OCI-LY3 (cell line): ENCODE measurements at regions not wholly inside any gene's neighbourhood (a gene's known extent, or its start where the extent isn't known, plus 50 kb on each side); places are given as distances from the start of the nearest gene placed in this dataset.
"Not testable (repeated sequence)": the region's sequence is repeated elsewhere in the genome, so short reads cannot be mapped to it uniquely, and the experiment has no call there.

ENCODE experiments used
- H2AFZ ChIP-seq: fragments of 200-600, 300-600 bp; shearing (Covaris generic); 2 replicates; pipeline ENCODE4 v1.6.0; 2014; ENCODE audit warnings: antibody characterized with exemption, low read depth, low read length
- H3K27ac ChIP-seq: fragments of 200-600, 300-600 bp; sonication (generic); 2 replicates; pipeline ENCODE4 v1.5.1; 2014; ENCODE audit warnings: mild to moderate bottlenecking, low read length, moderate library complexity, mixed read lengths
- H3K27me3 ChIP-seq: fragments of 200-600, 300-600 bp; sonication (generic); 2 replicates; pipeline ENCODE4 v1.6.1; 2014; ENCODE audit warnings: low read depth, low read length, mixed read lengths
- H3K36me3 ChIP-seq: fragments of 200-600, 300-600 bp; sonication (generic); replicated peaks from 2 replicates; pipeline ENCODE3; 2014; ENCODE audit warnings: low read depth, low read length, mixed read lengths
- H3K4me1 ChIP-seq: fragments of 300-600, 200-600 bp; sonication (generic); 2 replicates; pipeline ENCODE4 v1.6.1; 2014; ENCODE audit warnings: low read length, mixed read lengths
- H3K4me2 ChIP-seq: fragments of 200-600, 300-600 bp; sonication (generic); 2 replicates; pipeline ENCODE4 v1.6.1; 2014; ENCODE audit warnings: low read length, mixed read lengths
- H3K4me3 ChIP-seq: fragments of 300-600, 200-600 bp; sonication (generic); 2 replicates; pipeline ENCODE4 v1.5.1; 2014; ENCODE audit warnings: antibody characterized with exemption, mild to moderate bottlenecking, low read length, moderate library complexity
- H3K79me2 ChIP-seq: fragments of 300-600, 200-600 bp; shearing (Covaris generic); 2 replicates; pipeline ENCODE4 v1.6.1; 2014; ENCODE audit warnings: mild to moderate bottlenecking, low read length, mixed read lengths
- H3K9ac ChIP-seq: fragments of 300-600, 200-600 bp; shearing (Covaris generic); 2 replicates; pipeline ENCODE4 v1.6.0; 2014; ENCODE audit warnings: mild to moderate bottlenecking, low read length, moderate library complexity
- H3K9me3 ChIP-seq: fragments of 200-600, 300-600 bp; shearing (Covaris generic); 2 replicates; pipeline ENCODE4 v1.6.1; 2014; ENCODE audit warnings: low read length, mixed read lengths; ENCODE audit not compliant: insufficient read depth
- H4K20me1 ChIP-seq: fragments of 200-600, 300-600 bp; sonication (generic); 2 replicates; pipeline ENCODE4 v1.6.1; 2016; ENCODE audit warnings: low read length, mixed read lengths; ENCODE audit not compliant: insufficient read depth
- EZH2phosphoT487 ChIP-seq: fragments of 200-600 bp; shearing (Covaris generic); IDR thresholded peaks from 2 replicates; pipeline ENCODE4 v1.6.1; 2018; ENCODE audit warnings: antibody characterized with exemption, mixed run types, low read depth
- TF ChIP-seq, protein P1 (sequence below): fragments of 200-600, 300-600 bp; sonication (generic); IDR thresholded peaks from 2 replicates; pipeline ENCODE4 v1.5.1; 2014; ENCODE audit warnings: antibody characterized with exemption, low read length, low read depth

DNA sequence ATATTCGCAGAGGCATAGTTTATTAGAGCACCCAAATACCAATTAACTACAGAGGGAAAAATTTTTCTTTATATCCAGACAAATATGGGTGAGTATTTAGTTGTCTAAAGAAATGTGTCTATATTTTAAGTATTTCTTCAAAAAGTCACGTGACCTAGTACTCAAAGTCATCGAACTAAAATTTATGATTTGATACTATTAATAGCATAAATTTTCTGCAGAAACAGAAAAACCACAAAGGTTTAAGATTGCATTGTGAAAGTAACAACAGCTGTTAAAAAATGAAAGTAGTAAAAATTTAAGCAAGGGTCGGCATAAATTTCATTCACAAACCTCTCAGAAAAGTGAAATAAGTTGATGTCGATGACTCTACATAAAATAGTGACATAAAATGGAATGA lies 323.9 kb upstream of the RORB start:
- H4K20me1 ChIP-seq, result no peaks in the 10 kb centered on the region
- no peak overlapping the region for H3K9ac ChIP-seq
- no peaks in the 10 kb centered on the region for H3K79me2 ChIP-seq
- no peaks in the 10 kb centered on the region for H3K9me3 ChIP-seq
- H3K4me1 ChIP-seq, result peaks cover 15% of the 10 kb centered on the region
- no peaks in the 10 kb centered on the region for H3K36me3 ChIP-seq
- TF ChIP-seq, protein P1, sequence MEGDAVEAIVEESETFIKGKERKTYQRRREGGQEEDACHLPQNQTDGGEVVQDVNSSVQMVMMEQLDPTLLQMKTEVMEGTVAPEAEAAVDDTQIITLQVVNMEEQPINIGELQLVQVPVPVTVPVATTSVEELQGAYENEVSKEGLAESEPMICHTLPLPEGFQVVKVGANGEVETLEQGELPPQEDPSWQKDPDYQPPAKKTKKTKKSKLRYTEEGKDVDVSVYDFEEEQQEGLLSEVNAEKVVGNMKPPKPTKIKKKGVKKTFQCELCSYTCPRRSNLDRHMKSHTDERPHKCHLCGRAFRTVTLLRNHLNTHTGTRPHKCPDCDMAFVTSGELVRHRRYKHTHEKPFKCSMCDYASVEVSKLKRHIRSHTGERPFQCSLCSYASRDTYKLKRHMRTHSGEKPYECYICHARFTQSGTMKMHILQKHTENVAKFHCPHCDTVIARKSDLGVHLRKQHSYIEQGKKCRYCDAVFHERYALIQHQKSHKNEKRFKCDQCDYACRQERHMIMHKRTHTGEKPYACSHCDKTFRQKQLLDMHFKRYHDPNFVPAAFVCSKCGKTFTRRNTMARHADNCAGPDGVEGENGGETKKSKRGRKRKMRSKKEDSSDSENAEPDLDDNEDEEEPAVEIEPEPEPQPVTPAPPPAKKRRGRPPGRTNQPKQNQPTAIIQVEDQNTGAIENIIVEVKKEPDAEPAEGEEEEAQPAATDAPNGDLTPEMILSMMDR, result no peak
- TF ChIP-seq EZH2phosphoT487, result no peak
- H2AFZ ChIP-seq, result no peak overlapping the region
- H3K4me3 ChIP-seq, result peak overlapping the region; percentile 18; the same call in 1 of the 2 replicates
- no peaks in the 10 kb centered on the region for H3K27me3 ChIP-seq
- no peak overlapping the region for H3K27ac ChIP-seq
- H3K4me2 ChIP-seq, result peak overlapping the region; percentile 52

DNA sequence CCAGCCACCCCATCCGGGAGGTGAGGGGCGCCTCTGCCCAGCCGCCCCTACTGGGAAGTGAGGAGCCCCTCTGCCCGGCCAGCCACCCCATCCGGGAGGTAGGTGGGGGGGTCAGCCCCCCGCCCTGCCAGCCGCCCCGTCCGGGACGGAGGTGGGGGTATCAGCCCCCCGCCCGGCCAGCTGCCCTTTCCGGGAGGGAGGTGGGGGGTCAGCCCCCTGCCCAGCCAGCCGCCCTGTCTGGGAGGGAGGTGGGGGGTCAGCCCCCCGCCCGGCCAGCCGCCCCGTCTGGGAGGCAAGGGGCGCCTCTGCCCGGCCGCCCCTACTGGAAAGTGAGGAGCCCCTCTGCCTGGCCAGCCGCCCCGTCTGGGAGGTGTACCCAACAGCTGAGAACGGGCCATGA lies 299.4 kb upstream of the RORB start:
- H3K27ac ChIP-seq, H3K36me3 ChIP-seq, H3K4me3 ChIP-seq, H3K27me3 ChIP-seq, H4K20me1 ChIP-seq, H3K79me2 ChIP-seq, H3K4me2 ChIP-seq, H3K9me3 ChIP-seq, H3K4me1 ChIP-seq, H2AFZ ChIP-seq, H3K9ac ChIP-seq: not testable (repeated sequence)

DNA sequence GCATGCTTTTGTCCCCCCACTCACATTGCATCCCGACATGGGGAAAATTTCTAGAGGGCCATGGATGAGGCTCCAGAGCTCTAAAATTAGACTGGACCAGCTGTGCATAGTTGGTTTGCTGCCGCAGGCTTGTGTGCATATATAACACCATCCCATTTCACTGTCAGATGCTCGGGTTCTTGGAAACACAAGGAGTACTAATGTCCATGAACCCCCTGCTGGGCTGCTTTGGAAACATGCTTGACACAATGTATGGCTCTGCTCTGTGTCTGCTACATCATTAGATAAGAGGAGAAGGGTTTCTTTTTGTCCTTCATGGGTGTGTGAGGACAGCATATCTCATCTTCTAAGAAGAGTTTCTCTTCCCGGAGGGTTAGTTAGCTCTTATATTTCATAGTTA lies 292.1 kb upstream of the RORB start:
- Histone ChIP-seq H3K79me2 (no peaks in the 10 kb centered on the region), H3K4me1 (no peaks in the 10 kb centered on the region), H3K9ac (no peak overlapping the region), H2AFZ (no peak overlapping the region), H3K27me3 (no peaks in the 10 kb centered on the region), H3K4me2 (no peak overlapping the region), H3K9me3 (no peaks in the 10 kb centered on the region), H3K4me3 (no peak overlapping the region), H3K36me3 (no peaks in the 10 kb centered on the region), H4K20me1 (no peaks in the 10 kb centered on the region), H3K27ac (no peak overlapping the region)
- TF ChIP-seq EZH2phosphoT487, result no peak
- TF ChIP-seq, protein P1, result no peak

DNA sequence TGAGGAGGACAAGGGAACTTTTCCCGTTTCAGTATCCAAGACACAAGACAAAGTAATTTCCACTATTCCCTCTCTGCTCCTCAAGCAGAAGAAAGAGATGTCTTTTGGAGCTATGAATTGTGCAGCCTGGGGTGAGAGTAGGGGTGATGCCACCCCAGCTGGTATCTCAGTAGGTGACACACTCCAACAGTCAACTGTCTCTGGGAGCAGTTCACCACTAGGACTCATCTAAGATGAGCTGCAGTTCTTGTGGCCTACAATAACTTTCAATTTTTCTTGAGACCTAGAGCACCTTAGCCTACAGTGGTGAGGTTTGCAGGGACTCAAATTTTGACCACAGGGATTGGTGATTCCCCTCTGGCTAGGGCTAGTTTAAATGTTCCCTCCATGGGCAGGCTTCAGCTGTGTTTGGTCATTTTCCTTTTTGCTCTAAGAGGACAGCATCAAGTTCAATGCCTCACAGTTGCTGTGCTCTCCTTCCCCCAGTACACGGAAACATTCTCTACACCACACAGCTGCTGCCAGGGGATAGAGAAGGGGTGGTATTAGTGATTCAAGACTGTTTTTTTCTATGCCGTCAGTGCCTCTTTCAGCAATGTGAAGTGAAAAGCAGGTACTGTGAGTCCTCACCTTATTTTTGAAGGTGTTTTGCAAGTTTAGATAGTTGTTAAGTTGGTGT lies 278.6 kb upstream of the RORB start:
- H3K27ac ChIP-seq, result no peak overlapping the region
- no peaks in the 10 kb centered on the region for H3K9me3 ChIP-seq

More for the DNA sequence above, 278.6 kb upstream of the RORB start:
- H3K36me3 ChIP-seq, result no peaks in the 10 kb centered on the region
- no peaks in the 10 kb centered on the region for H3K27me3 ChIP-seq
- H3K4me3 ChIP-seq, result no peak overlapping the region
- H3K79me2 ChIP-seq, result no peaks in the 10 kb centered on the region
- no peaks in the 10 kb centered on the region for H4K20me1 ChIP-seq
- TF ChIP-seq, protein P1, result no peak
- no peak for TF ChIP-seq EZH2phosphoT487
- no peak overlapping the region for H3K9ac ChIP-seq
- no peaks in the 10 kb centered on the region for H3K4me1 ChIP-seq
- no peak overlapping the region for H2AFZ ChIP-seq
- no peak overlapping the region for H3K4me2 ChIP-seq
